HG03521 (cell line): ENCODE measurements at regions not wholly inside any gene's neighbourhood (a gene's known extent, or its start where the extent isn't known, plus 50 kb on each side); places are given as distances from the start of the nearest gene placed in this dataset.

Experiments
- ATAC-seq: cut with Tn5 transposase; IDR thresholded peaks from one replicate; pipeline ENCODE4 v1.9.1; 2021; ENCODE audit warnings: mild to moderate bottlenecking, moderate library complexity; ENCODE audit not compliant: unreplicated experiment

DNA sequence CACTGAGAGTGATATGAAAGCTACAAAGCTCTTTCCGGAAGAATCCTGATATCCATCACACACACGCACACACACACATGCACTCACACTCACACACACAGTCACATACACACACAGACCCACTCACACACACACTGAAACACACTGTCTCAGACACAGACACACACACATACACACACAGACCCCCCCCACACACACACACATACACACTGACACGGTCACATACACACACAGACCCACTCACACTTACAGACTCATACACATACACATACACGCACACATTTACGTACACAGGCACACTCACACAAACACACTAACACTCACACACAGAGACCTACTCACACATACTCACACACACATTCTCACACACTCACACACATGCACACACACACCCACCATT is 58.6 kb downstream of the LIG4 start:
- ATAC-seq = no peak

DNA sequence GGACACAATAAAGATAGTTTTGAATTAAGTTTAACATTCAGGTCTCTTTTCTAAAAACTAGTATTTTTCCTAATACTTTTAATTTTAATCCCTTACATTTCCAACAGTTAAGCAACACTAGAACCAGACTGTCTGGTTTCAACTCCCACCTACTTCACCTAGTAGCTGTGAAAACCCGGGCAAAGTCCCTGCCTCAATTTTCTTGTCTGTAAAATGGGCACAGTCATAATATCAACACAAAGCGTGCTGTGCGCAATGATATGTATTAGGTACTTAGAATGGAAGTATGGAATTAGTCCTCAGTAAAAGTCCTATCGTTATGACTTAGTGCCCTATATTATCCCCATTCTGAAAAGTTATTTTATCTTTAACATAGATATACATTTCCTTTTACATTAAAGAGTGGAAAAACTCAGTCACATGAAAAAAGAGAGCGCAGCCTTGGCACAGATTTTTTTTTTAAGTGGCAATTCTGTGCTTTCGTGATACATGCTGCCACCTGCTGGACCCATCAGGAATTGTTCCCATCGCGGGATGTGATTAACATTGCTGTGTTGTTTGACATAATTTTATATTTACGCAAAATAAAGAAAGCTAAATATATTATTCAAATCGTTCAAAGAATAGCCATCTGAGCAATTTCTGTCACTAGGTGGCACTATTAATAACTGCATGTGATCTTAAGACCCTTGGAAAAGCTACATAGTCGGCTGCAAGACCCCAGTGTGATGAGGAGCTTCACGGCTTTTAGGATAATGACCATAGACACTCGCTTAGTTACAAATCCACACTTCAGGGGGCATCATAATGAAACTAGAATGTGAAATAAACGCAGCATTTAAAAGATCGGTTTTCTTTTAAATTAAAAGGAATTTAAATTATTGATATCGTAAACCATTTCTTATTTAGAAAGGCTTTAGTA is 59.9 kb downstream of the LIG4 start:
- no peak for ATAC-seq

DNA sequence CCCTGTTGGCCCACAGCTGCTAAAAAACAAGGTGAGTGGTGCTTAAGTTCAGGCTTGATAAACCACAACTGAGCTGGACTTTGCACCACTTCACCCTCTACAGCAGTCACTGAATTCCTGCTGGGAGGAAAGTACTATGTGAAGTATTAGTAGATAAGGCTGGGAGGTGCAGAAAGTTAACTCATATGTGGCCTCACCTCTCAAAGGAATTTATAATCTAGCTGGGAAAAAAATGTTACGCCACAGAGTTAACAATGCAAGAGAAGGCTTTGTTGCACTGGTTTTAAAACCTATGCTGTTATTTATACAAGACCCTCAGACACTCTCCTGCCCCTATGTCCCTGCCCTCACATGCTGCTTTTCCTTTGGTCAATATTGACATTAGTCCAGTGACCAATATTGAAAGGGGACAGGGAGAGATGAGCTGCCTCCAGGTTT is 60.9 kb downstream of the LIG4 start:
- no peak for ATAC-seq

DNA sequence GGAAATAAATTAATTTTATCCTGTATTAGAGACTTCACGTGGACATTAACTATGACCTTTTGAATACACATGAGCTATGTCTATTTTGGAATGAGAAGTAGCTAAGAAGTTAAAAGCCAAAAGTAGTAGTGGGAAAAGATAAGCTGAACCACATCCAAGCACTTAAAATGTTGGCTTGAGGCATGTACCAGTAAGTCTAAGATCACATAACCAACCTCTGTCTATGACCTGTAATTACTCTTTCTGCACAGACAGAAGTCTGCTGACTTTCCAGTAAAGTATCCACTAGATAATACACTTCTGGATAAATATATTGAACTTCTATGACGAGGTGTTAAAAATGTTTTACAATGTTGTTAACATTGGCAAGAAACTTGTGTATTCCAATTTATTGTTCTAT is 68.7 kb downstream of the LIG4 start:
- no peak for ATAC-seq

- ATAC-seq = no peak
Measured at GRCh38 chr13:108142702-108143436, 72.5 kb downstream of the LIG4 start.

DNA sequence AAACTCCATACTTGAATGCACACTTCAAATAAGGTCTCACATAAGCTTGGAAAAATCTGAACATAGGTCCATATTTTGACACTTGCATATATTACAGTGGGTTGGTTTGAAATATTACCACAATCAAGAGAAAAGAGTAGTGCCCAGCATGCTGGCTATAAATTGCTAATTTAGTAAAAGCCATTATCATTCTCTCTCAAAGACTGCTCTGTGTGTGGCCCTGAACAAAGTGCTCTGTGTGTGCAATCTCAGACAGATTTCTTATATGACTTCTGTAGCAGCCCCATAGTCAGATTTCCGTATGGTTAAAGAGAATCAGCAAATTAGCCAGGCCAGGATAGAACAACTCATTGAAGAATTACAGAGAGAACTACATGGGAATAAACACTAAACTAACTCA is 78.2 kb downstream of the LIG4 start:
- ATAC-seq = no peak

GRCh38 chr13:108127406-108127805 is 87.9 kb downstream of the LIG4 start:
- no peak for ATAC-seq

DNA sequence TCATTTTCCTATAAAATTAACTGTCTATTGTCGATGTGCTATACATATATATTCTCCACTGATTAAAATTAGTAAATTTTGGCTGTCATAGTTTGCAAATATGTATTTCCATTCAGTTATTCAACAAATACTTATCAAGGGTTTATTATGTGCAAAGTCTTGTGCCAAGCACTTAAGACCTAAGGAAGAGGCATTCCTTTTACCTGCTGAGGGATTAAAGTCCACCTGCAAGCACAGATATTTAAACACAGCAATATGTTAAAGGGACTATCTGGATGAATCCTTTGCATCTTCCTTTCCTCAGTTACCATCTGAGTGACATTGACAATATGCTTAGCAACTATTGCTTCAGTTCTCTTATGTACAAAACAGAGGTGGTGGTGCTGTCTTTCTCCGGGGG is 89.3 kb downstream of the LIG4 start:
- no peak for ATAC-seq

GRCh38 chr13:108121406-108121805 is 93.9 kb downstream of the LIG4 start:
- no peak for ATAC-seq

GRCh38 chr13:108120856-108121255 is 94.5 kb downstream of the LIG4 start:
- ATAC-seq = no peak

- no peak for ATAC-seq
Measured at GRCh38 chr13:108120302-108120701, 95.0 kb downstream of the LIG4 start.

DNA sequence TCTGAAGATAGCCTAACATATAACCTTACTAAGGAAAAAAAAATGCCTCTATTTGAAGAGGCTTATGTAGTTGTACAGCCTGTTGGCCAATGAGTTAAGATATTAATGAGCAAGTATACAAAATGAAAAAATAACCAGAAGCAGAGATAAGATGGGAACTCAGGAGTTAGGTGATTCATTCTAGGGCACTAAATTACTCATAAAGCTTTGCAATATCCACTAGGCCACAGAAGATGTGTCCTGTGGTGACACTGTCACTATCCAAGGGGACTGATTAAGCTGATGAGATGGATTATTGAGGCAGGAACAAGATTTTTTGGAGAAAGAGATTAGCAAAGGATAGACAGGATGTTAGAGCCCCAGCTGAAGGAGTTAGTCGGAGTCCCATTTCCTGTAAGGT is 99.6 kb downstream of the LIG4 start:
- ATAC-seq = no peak

- no peak for ATAC-seq
Measured at GRCh38 chr13:108113407-108113806, 101.9 kb downstream of the LIG4 start.

- ATAC-seq = no peak
Measured at GRCh38 chr13:108104736-108105135, 110.6 kb downstream of the LIG4 start.

GRCh38 chr13:108102771-108103170 is 112.6 kb downstream of the LIG4 start:
- no peak for ATAC-seq

DNA sequence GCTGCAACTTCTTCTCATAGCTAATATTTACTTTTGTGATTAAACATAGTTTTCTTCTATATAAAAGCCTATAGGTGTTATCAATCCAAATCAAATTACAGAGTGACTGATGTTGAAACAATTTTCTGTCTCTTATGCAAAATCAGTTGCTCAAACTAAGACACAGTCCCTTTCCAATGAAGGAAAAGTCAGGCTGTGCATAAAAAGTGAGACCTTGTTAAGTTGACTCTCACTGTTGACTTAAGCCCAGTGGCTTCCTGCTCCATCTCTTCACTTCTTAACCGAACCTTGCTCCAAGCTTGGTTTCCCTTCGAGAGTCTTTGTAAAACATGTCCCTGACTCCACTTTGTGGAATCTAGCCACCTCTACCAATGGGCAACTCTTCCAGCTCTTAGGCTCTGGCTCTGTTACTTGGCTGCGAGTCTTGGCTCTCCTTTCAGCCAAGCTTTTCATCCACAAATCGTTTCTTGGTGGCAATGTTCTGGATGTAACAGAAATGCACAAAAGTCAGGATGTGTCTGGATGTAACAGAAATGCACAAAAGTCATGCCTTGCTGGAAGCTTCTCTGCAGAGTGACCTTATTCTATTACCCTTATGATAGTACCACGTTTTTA is 118.9 kb downstream of the LIG4 start:
- ATAC-seq = no peak

- no peak for ATAC-seq
Measured at GRCh38 chr13:108095036-108095435, 120.3 kb downstream of the LIG4 start.

DNA sequence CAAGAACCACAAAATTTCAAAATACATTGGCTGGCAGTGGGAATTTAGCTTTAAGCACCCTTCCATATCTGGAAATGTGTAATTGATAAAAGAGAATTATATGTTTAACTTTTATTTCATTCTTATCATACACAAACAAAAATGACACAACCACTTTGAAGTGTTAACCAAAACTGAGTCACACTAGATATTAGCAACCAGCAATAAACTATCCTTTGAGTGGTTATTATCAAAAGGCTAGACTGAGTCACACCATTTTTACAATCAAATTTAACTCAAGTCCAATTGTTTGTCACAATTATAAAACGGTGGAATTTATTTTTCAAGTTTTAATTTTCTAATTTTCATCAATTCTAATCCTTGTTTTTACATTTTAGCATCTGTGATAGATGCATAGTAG is 121.7 kb downstream of the LIG4 start:
- ATAC-seq = no peak

DNA sequence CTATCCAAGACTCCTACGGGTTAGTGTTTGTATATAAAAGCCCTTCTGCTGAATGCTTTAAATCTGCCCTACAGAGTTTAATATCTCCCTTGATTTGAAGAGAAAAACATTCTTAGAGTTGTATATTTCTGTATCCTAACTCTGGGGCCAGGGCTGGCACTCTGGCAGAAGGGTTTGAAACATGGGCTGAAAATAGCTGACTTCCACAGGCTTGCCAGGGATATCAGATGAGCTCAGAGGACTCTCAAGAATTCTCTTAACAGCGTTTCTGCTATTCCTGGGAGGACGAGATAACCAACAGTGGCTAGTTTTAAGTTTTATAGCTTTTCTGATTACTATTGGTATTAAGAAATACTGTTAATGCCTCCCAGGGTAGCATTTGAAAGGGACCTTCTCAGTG is 127.5 kb downstream of the LIG4 start:
- no peak for ATAC-seq

GRCh38 chr13:108086678-108087077 is 128.7 kb downstream of the LIG4 start:
- no peak for ATAC-seq

DNA sequence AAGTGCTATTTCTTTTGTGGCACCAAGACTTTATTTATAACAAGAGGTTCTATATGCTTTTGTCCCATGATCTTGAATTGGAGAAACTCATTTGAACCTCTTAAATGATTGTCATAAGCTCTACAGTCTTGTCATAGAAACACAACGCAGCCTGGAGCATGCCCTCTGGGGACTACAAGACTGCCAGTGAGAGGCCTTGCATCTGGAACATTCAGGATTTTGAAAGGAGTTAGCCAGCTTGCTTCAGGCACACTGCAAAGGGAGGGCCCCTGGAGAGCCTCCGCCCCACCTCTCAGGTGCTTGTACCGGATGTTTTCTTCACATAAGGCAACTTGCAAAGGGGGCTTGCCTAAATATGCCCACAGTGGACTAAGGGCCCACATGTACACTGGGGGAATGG is 130.5 kb downstream of the LIG4 start:
- no peak for ATAC-seq

- no peak for ATAC-seq
Measured at GRCh38 chr13:108083056-108083455, 132.3 kb downstream of the LIG4 start.
